ENCODE measurements at regions not wholly inside any gene's neighbourhood (a gene's known extent, or its start where the extent isn't known, plus 50 kb on each side); places are given as distances from the start of the nearest gene placed in this dataset.

DNA sequence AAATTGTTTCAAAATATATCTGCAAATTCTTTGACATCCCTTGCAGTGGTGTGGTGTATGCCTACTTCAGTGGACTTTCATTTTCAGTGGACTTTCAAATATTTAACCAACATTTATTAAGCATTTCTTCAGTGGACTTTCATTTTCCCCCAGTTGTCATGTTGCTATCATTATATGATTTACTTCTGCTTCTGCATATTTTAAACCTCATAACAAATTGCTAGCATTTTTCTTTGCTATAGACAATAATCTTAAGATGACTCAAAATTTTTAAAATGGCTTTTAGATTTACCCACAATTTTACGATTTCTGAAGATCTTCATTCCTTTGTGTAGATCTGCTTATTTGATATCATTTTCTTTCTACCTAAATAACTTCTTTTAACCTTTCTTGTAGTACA lies 592.7 kb upstream of the SLC35B3 start:
- in situ Hi-C loops (cut with HindIII; ENCODE audit: extremely low pct_ligation_motif_present, low pct_unique_long_range_greater_than_20kb) (no loop called here), intact Hi-C loops (cut with micrococcal nuclease; ENCODE audit: unreplicated experiment) (no loop called here)
- no peak for ATAC-seq
- Histone ChIP-seq H3K4me3 (replicated peaks in 1 of 3; ENCODE audit: insufficient read depth in 1 of 3, low read depth in 2 of 3, low read length in 3 of 3) (no peak overlapping the region), H3K27ac (ENCODE audit: extremely low read length, insufficient read depth, low read length) (no peak overlapping the region), H3K9ac (ENCODE audit: insufficient read depth, low read depth, low read length) (no peak overlapping the region), H3K4me1 (ENCODE audit: insufficient read depth, low read length) (no peaks in the 10 kb centered on the region), H2AFZ (ENCODE audit: low read length) (no peak overlapping the region), H3K79me2 (ENCODE audit: insufficient read depth, low read length) (no peaks in the 10 kb centered on the region), H3K4me2 (ENCODE audit: low read depth, low read length) (no peak overlapping the region), H4K20me1 (ENCODE audit: insufficient read depth, low read length) (no peaks in the 10 kb centered on the region), H3K9me3 (ENCODE audit: low read length) (no peaks in the 10 kb centered on the region), H3K27me3 (ENCODE audit: control insufficient read depth in 1 of 2, insufficient read depth in 2 of 2, low read length in 2 of 2) (no peaks in the 10 kb centered on the region), H3K36me3 (replicated peaks in 1 of 2; ENCODE audit: control insufficient read depth in 1 of 2, insufficient read depth in 2 of 2, low read length in 2 of 2) (no peaks in the 10 kb centered on the region)
- ChIA-PET CTCF (ENCODE audit: low intra/inter-chr PET ratio, low total read pairs) (no interaction called here), POLR2A (no interaction called here)
- DNase-seq (ENCODE audit: low spot score): no peak
- BruUV-seq (replicated peaks): no TSS peak
- TF ChIP-seq ZNF530 (CRISPR knock-in tag; IDR thresholded peaks at IDR 0.05; ENCODE audit: low read depth) (no peak), ZNF674 (CRISPR knock-in tag; IDR thresholded peaks at IDR 0.05; ENCODE audit: low read depth) (no peak), ZHX1 (CRISPR knock-in tag; IDR thresholded peaks at IDR 0.05; ENCODE audit: low read depth) (no peak), NAIF1 (CRISPR knock-in tag; IDR thresholded peaks at IDR 0.05; ENCODE audit: borderline replicate concordance) (no peak), PBX3 (CRISPR knock-in tag; IDR thresholded peaks at IDR 0.05; ENCODE audit: borderline replicate concordance) (no peak), CREBL2 (CRISPR knock-in tag; IDR thresholded peaks at IDR 0.05; ENCODE audit: borderline replicate concordance) (no peak), TCF12 (IDR thresholded peaks at IDR 0.05) (no peak), TCF12 (CRISPR knock-in tag; IDR thresholded peaks at IDR 0.05) (no peak), DMAP1 (CRISPR knock-in tag; IDR thresholded peaks at IDR 0.05) (no peak), ZNF562 (CRISPR knock-in tag; IDR thresholded peaks at IDR 0.05; ENCODE audit: borderline replicate concordance) (no peak), SP5 (CRISPR knock-in tag; IDR thresholded peaks at IDR 0.05; ENCODE audit: borderline replicate concordance, low read depth) (no peak), CREB1 (IDR thresholded peaks at IDR 0.05) (no peak), CREB1 (CRISPR knock-in tag; IDR thresholded peaks at IDR 0.05) (no peak), ZNF24 (IDR thresholded peaks at IDR 0.05) (no peak), HNF4G (IDR thresholded peaks at IDR 0.05; ENCODE audit: borderline replicate concordance, low read depth, low read length) (no peak), HNF4G (CRISPR knock-in tag; IDR thresholded peaks at IDR 0.05; ENCODE audit: borderline replicate concordance, low read depth) (no peak)
- FAIRE-seq: no peak
- WGBS (ENCODE audit: low lambda C conversion rate): 0% methylated on average over 1 of the region's 1 CpG

Data from HepG2 (cell line).